Caco-2 (cell line): ENCODE measurements at regions not wholly inside any gene's neighbourhood (a gene's known extent, or its start where the extent isn't known, plus 50 kb on each side); places are given as distances from the start of the nearest gene placed in this dataset.

Experiments
- BruUV-seq: library from RNA; stranded (reverse); fragments of 400-500 nt; replicated peaks from 2 replicates; lab custom pipeline; 2021; lab: Mats Ljungman, UMichigan
- CTCF ChIA-PET: fragments of 300-600 bp; sonication (Branson Sonifier 250); formaldehyde crosslinking; loops from one replicate; lab custom pipeline; 2022; ENCODE audit warnings: antibody characterized with exemption; lab: Charles Lee
- POLR2A ChIA-PET: fragments of 300-600 bp; sonication (Branson Sonifier 250); formaldehyde crosslinking; loops from one replicate; lab custom pipeline; 2022; ENCODE audit warnings: antibody characterized with exemption; lab: Charles Lee
- DNase-seq, 2 experiments: peaks; one replicate each; pipeline versions ENCODE4 v3.0.0 to v3.0.0-alpha.2; 2020 to 2022
- H3K27me3 ChIP-seq: replicated peaks from 2 replicates; pipeline ENCODE4 v1.6.0; 2011; ENCODE audit warnings: low read length; ENCODE audit not compliant: control insufficient read depth, insufficient read depth
- H3K36me3 ChIP-seq: 2 replicates; pipeline ENCODE4 v1.5.1; 2011; ENCODE audit warnings: low read length; ENCODE audit not compliant: control insufficient read depth, insufficient read depth
- H3K4me1 ChIP-seq: fragments of 250-450 bp; sonication (Bioruptor Pico); 2 replicates; pipeline ENCODE4 v1.5.1; 2020; ENCODE audit warnings: mild to moderate bottlenecking
- H3K4me3 ChIP-seq: 2 replicates; pipeline ENCODE4 v1.5.1; 2011; ENCODE audit warnings: low read depth, mild to moderate bottlenecking, control low read depth, low read length
- H3K9me3 ChIP-seq: fragments of 250-450 bp; sonication (Bioruptor Pico); 2 replicates; pipeline ENCODE4 v1.5.1; 2020; ENCODE audit warnings: mild to moderate bottlenecking, moderate library complexity
- H3K27ac Mint-ChIP-seq: one replicate; pipeline ENCODE4 v1.8.0; 2022; ENCODE audit warnings: mixed read lengths; ENCODE audit not compliant: unreplicated experiment
- H3K27me3 Mint-ChIP-seq: one replicate; pipeline ENCODE4 v1.8.0; 2022; ENCODE audit warnings: mixed read lengths; ENCODE audit not compliant: insufficient read depth, unreplicated experiment
- H3K36me3 Mint-ChIP-seq: one replicate; pipeline ENCODE4 v1.8.0; 2022; ENCODE audit warnings: mild to moderate bottlenecking, mixed read lengths; ENCODE audit not compliant: insufficient read depth, unreplicated experiment
- H3K4me1 Mint-ChIP-seq: one replicate; pipeline ENCODE4 v1.8.0; 2022; ENCODE audit warnings: low read depth, mixed read lengths; ENCODE audit not compliant: unreplicated experiment
- H3K4me3 Mint-ChIP-seq: one replicate; pipeline ENCODE4 v1.8.0; 2022; ENCODE audit warnings: mild to moderate bottlenecking, moderate library complexity, mixed read lengths; ENCODE audit not compliant: unreplicated experiment
- H3K9me3 Mint-ChIP-seq: one replicate; pipeline ENCODE4 v1.8.0; 2022; ENCODE audit warnings: mixed read lengths; ENCODE audit not compliant: unreplicated experiment
- intact Hi-C: fragments of 100-400 bp; cut with micrococcal nuclease; formaldehyde crosslinking; loops from one replicate; pipeline ENCODE4 v1.10.0; 2022; ENCODE audit not compliant: unreplicated experiment
- TF ChIP-seq, protein P1 (sequence below), 2 experiments: fragments of 200-600 bp in 1 of 2; IDR thresholded peaks; 1 replicate in 1 of 2; 2 replicates in 1 of 2; pipeline versions ENCODE4 v1.5.1 to v1.8.0; 2011 to 2022; ENCODE audit warnings: antibody characterized with exemption in 1 of 2, control low read depth in 1 of 2, inconsistent platforms in 1 of 2, low read depth in 1 of 2, low read length in 1 of 2, mild to moderate bottlenecking in 1 of 2, moderate library complexity in 1 of 2; ENCODE audit not compliant: insufficient read depth in 1 of 2, severe bottlenecking in 1 of 2, unreplicated experiment in 1 of 2

DNA sequence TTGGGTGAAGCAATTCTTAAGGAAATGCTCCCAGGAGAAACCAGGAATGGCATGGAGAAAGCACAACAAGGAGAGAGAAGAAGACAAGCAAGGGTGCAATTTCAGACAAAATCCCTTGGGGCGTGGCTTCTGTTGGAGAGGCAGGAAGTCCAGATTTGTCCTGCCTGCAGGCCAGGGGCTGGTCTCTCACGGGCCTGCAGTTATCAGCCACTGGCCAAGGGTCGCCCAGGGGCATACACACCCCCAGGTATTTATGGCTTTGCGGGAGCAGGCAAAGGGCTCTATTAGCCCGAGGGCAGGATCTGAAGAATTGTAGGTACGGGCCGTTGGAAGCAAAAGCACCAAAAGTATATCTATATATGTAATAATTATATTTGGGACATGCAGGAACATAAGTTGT lies 87.7 kb downstream of the IYD start:
- Histone ChIP-seq H3K27me3 (no peaks in the 10 kb centered on the region), H3K9me3 (peaks cover 3% of the 10 kb centered on the region; the same call in 1 of the 2 replicates), H3K4me3 (0 out of 2 replicates have a peak overlapping the region, but pooled peaks have one; percentile 8), H3K4me1 (peaks cover 26% of the 10 kb centered on the region), H3K36me3 (no peaks in the 10 kb centered on the region)
- no peaks in the 10 kb centered on the region for H3K27me3 Mint-ChIP-seq
- H3K36me3 Mint-ChIP-seq, result no peaks in the 10 kb centered on the region
- intact Hi-C loops, result loop anchor here (2.0 kb wide), 1 partner anchor 58 kb away; no protein-coding TSS in a partner anchor
- CTCF ChIA-PET, result no interaction called here
- H3K4me1 Mint-ChIP-seq, result peaks cover 35% of the 10 kb centered on the region
- POLR2A ChIA-PET, result no interaction called here
- DNase-seq, result peak; percentile 84 to 93
- BruUV-seq, result no TSS peak
- H3K27ac Mint-ChIP-seq, result peak overlapping the region; percentile 49
- TF ChIP-seq, protein P1, sequence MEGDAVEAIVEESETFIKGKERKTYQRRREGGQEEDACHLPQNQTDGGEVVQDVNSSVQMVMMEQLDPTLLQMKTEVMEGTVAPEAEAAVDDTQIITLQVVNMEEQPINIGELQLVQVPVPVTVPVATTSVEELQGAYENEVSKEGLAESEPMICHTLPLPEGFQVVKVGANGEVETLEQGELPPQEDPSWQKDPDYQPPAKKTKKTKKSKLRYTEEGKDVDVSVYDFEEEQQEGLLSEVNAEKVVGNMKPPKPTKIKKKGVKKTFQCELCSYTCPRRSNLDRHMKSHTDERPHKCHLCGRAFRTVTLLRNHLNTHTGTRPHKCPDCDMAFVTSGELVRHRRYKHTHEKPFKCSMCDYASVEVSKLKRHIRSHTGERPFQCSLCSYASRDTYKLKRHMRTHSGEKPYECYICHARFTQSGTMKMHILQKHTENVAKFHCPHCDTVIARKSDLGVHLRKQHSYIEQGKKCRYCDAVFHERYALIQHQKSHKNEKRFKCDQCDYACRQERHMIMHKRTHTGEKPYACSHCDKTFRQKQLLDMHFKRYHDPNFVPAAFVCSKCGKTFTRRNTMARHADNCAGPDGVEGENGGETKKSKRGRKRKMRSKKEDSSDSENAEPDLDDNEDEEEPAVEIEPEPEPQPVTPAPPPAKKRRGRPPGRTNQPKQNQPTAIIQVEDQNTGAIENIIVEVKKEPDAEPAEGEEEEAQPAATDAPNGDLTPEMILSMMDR (IDR thresholded peaks at IDR 0.05; ENCODE audit: insufficient read depth in 1 of 2, low read depth in 1 of 2, low read length in 1 of 2, severe bottlenecking in 1 of 2, unreplicated experiment in 1 of 2), result no peak
- H3K9me3 Mint-ChIP-seq, result no peaks in the 10 kb centered on the region
- peak overlapping the region; percentile 49 for H3K4me3 Mint-ChIP-seq

DNA sequence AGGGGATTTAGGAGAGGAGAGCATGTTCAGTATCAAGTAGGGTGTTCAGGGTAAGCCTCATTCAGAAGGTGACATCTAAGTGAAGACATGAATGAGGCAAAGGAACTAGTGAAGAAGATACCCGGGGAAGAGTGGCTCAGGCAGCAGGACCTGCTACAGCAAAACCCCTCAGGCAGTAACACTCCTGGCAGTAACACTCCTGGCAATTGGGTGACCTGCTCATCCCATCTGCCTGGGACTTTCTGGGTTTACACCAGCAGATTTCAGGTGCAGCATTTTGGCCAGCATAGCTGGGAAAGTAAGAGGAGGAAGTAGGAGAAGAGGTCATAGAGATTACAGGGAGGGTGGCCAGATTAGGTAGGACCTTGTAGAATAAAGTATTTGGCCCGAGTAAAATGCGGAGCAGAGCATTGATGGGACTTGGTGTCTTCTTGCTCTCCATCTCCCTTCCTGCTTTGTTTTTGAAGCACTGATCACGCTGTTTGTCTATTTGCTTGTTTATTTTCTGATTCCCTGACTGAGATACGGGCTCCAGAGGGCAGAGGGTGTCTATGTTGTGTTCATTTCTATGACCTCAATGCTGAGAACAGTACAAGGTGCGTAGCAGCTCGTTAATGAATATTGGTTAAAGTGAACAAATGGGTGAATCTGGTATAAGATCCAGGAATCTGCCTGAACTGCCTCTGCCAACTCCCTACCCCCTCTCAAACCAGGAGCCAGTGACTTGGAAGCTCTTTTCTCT lies 88.3 kb downstream of the IYD start:
- BruUV-seq, result no TSS peak

DNA sequence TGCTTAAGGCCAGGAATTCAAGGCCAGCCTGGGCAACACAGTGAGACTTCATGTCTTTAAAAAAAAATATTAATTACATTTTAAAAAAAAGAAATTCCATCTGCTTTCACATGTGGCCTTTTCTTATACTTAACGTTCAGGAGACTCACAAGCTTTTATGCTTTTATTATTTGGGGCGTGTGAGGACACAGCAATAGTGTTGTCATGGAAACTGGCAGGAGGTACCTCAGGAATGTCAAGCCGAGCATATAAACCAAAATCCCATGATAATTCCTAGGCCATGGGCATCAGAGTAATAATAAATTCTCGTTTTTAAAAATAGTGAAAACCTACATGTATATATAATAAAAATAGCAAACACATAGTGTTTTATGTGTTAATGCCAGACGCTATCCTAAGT lies 89.8 kb downstream of the IYD start:
- TF ChIP-seq, protein P1 (IDR thresholded peaks at IDR 0.05; ENCODE audit: insufficient read depth in 1 of 2, low read depth in 1 of 2, low read length in 1 of 2, severe bottlenecking in 1 of 2, unreplicated experiment in 1 of 2), result no peak
- H3K9me3 Mint-ChIP-seq, result no peaks in the 10 kb centered on the region
- Histone ChIP-seq H3K4me3 (no peak overlapping the region), H3K9me3 (peaks cover 3% of the 10 kb centered on the region; the same call in 1 of the 2 replicates), H3K27me3 (no peaks in the 10 kb centered on the region), H3K4me1 (peaks cover 26% of the 10 kb centered on the region), H3K36me3 (no peaks in the 10 kb centered on the region)
- intact Hi-C loops, result no loop called here
- CTCF ChIA-PET, result no interaction called here
- DNase-seq, result no peak
- H3K4me3 Mint-ChIP-seq, result no peak overlapping the region
- POLR2A ChIA-PET, result no interaction called here
- peaks cover 26% of the 10 kb centered on the region for H3K4me1 Mint-ChIP-seq
- H3K27ac Mint-ChIP-seq, result no peak overlapping the region
- no peaks in the 10 kb centered on the region for H3K27me3 Mint-ChIP-seq
- no peaks in the 10 kb centered on the region for H3K36me3 Mint-ChIP-seq
- no TSS peak for BruUV-seq

More for the DNA sequence above, 88.3 kb downstream of the IYD start:
- peaks cover 3% of the 10 kb centered on the region; the same call in 1 of the 2 replicates for H3K9me3 ChIP-seq
- Mint-ChIP-seq H3K4me1 (peaks cover 32% of the 10 kb centered on the region), H3K27ac (peak overlapping the region; percentile 49), H3K27me3 (no peaks in the 10 kb centered on the region), H3K9me3 (no peaks in the 10 kb centered on the region), H3K4me3 (peak overlapping the region; percentile 49), H3K36me3 (no peaks in the 10 kb centered on the region)
- peak; percentile 18 to 44 for DNase-seq
- TF ChIP-seq, protein P1 (IDR thresholded peaks at IDR 0.05; ENCODE audit: insufficient read depth in 1 of 2, low read depth in 1 of 2, low read length in 1 of 2, severe bottlenecking in 1 of 2, unreplicated experiment in 1 of 2), result no peak
- CTCF ChIA-PET, result no interaction called here
- H3K4me1 ChIP-seq, result peaks cover 26% of the 10 kb centered on the region
- intact Hi-C loops, result loop anchor here (2.0 kb wide), 1 partner anchor 58 kb away; no protein-coding TSS in a partner anchor
- POLR2A ChIA-PET, result no interaction called here
- H3K36me3 ChIP-seq, result no peaks in the 10 kb centered on the region
- no peak overlapping the region for H3K4me3 ChIP-seq
- H3K27me3 ChIP-seq, result no peaks in the 10 kb centered on the region
